HL-60 (cell line): ENCODE measurements at regions not wholly inside any gene's neighbourhood (a gene's known extent, or its start where the extent isn't known, plus 50 kb on each side); places are given as distances from the start of the nearest gene placed in this dataset.

Experiments used
- DNase-seq, 2 experiments: peaks; one replicate each; pipeline ENCODE4 v3.0.0-alpha.2; 2010 to 2020; ENCODE audit warnings: low read depth in 1 of 2, low spot score in 1 of 2
- H3K27ac ChIP-seq: fragments of 250-450 bp; sonication (Bioruptor Pico); replicated peaks from 2 replicates; pipeline ENCODE4 v1.5.1; 2020; ENCODE audit warnings: mild to moderate bottlenecking, moderate library complexity
- H3K27me3 ChIP-seq: fragments of 250-450 bp; sonication (Bioruptor Pico); 2 replicates; pipeline ENCODE4 v1.5.1; 2021; ENCODE audit warnings: mild to moderate bottlenecking, moderate library complexity; ENCODE audit not compliant: insufficient read depth, poor library complexity, severe bottlenecking
- H3K4me3 ChIP-seq: replicated peaks from 2 replicates; pipeline ENCODE4 v1.5.1; 2011; ENCODE audit warnings: mild to moderate bottlenecking, control low read depth, low read length; ENCODE audit not compliant: insufficient read depth
- GABPA ChIP-seq: IDR thresholded peaks from 2 replicates; pipeline ENCODE4 v1.6.1; 2012; ENCODE audit warnings: low read depth
- POLR2AphosphoS5 ChIP-seq: IDR thresholded peaks from 2 replicates; pipeline ENCODE4 v1.6.1; 2012; ENCODE audit warnings: low read depth
- SPI1 ChIP-seq: IDR thresholded peaks from 2 replicates; pipeline ENCODE4 v1.6.1; 2012; ENCODE audit warnings: low read depth, mild to moderate bottlenecking, borderline replicate concordance
- TF ChIP-seq, protein P1 (sequence below): IDR thresholded peaks from one replicate; pipeline ENCODE4 v1.5.1; 2011; ENCODE audit warnings: low read length, control low read depth, inconsistent platforms; ENCODE audit not compliant: insufficient read depth
- TF ChIP-seq, protein P2 (sequence below): IDR thresholded peaks from 2 replicates; pipeline ENCODE4 v1.6.1; 2012; ENCODE audit warnings: low read depth; ENCODE audit not compliant: insufficient replicate concordance

DNA sequence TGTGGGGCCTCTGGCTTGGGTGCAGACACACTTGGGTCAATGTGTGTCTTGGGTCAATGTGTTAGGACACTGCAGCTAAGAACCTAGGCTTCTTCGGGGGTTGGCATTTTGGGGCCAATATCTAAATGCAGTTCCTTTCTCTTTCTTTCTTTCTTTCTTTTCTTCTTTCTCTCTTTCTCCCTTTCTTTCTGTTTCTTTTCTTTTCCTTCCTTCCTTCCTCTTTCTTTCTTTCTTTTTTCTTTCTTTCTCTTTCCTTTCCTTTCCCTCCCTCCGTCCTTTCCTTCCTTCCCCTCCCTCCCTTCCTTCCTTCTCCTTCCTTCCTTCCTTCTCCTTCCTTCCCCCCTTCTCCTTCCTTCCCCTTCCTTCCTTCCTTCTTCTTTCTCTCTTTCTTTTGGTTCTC, 57.7 kb upstream of the OSR1 start:
- peaks cover 3% of the 10 kb centered on the region for H3K27me3 ChIP-seq
- DNase-seq: no peak
- TF ChIP-seq POLR2AphosphoS5 (no peak), SPI1 (no peak), GABPA (no peak)
- TF ChIP-seq, protein P1, sequence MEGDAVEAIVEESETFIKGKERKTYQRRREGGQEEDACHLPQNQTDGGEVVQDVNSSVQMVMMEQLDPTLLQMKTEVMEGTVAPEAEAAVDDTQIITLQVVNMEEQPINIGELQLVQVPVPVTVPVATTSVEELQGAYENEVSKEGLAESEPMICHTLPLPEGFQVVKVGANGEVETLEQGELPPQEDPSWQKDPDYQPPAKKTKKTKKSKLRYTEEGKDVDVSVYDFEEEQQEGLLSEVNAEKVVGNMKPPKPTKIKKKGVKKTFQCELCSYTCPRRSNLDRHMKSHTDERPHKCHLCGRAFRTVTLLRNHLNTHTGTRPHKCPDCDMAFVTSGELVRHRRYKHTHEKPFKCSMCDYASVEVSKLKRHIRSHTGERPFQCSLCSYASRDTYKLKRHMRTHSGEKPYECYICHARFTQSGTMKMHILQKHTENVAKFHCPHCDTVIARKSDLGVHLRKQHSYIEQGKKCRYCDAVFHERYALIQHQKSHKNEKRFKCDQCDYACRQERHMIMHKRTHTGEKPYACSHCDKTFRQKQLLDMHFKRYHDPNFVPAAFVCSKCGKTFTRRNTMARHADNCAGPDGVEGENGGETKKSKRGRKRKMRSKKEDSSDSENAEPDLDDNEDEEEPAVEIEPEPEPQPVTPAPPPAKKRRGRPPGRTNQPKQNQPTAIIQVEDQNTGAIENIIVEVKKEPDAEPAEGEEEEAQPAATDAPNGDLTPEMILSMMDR: no peak
- TF ChIP-seq, protein P2, sequence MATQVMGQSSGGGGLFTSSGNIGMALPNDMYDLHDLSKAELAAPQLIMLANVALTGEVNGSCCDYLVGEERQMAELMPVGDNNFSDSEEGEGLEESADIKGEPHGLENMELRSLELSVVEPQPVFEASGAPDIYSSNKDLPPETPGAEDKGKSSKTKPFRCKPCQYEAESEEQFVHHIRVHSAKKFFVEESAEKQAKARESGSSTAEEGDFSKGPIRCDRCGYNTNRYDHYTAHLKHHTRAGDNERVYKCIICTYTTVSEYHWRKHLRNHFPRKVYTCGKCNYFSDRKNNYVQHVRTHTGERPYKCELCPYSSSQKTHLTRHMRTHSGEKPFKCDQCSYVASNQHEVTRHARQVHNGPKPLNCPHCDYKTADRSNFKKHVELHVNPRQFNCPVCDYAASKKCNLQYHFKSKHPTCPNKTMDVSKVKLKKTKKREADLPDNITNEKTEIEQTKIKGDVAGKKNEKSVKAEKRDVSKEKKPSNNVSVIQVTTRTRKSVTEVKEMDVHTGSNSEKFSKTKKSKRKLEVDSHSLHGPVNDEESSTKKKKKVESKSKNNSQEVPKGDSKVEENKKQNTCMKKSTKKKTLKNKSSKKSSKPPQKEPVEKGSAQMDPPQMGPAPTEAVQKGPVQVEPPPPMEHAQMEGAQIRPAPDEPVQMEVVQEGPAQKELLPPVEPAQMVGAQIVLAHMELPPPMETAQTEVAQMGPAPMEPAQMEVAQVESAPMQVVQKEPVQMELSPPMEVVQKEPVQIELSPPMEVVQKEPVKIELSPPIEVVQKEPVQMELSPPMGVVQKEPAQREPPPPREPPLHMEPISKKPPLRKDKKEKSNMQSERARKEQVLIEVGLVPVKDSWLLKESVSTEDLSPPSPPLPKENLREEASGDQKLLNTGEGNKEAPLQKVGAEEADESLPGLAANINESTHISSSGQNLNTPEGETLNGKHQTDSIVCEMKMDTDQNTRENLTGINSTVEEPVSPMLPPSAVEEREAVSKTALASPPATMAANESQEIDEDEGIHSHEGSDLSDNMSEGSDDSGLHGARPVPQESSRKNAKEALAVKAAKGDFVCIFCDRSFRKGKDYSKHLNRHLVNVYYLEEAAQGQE: no peak

DNA sequence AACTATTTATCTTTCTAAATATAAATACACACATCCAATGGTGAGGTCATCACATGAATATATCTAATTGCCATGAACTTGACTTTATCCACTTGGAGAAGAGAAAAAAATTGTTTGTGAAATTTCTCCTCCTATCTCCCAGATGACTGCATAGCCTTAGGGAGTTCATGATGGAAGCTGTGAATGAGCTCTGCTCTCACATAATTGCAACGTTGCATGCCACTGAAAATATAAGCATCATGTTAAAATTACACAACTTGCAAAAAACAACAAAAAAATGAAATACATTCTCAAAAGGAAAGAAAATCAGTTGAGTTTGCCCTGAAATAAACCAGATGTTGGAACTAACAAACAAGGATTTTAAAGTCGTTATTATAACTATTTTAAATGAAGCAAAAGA, 50.6 kb upstream of the OSR1 start:
- TF ChIP-seq, protein P1: no peak
- TF ChIP-seq GABPA: no peak
- TF ChIP-seq SPI1: no peak
- TF ChIP-seq, protein P2: no peak
- no peak for TF ChIP-seq POLR2AphosphoS5
- DNase-seq: no peak
- H3K27me3 ChIP-seq: no peaks in the 10 kb centered on the region
- no peak overlapping the region for H3K27ac ChIP-seq
- no peak overlapping the region for H3K4me3 ChIP-seq

More for the DNA sequence above, 57.7 kb upstream of the OSR1 start:
- Histone ChIP-seq H3K4me3 (no peak overlapping the region), H3K27ac (no peak overlapping the region)

DNA sequence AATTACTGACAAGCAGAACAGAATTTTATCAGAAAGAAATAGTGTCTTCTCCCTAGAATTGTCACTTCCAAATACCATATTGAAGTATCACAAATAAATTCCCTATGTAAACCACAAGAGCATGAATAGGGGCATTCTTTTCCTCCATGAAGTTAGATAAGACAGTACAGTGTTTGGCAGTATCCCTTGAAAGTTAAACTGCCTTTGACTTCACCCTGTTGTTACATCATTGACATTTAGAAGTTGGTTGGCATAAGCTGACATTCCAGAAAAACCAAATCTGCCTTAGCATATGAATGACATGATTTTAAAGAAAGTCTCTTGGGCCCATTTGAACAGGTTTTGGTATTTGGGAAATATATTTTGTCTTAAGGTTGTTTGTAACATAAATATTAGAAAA, 50.2 kb upstream of the OSR1 start:
- TF ChIP-seq GABPA (no peak), SPI1 (no peak)
- TF ChIP-seq, protein P2: no peak
- Histone ChIP-seq H3K4me3 (no peak overlapping the region), H3K27ac (no peak overlapping the region), H3K27me3 (no peaks in the 10 kb centered on the region)
- no peak for DNase-seq
